GM11168 (cell line): ENCODE measurements at regions not wholly inside any gene's neighbourhood (a gene's known extent, or its start where the extent isn't known, plus 50 kb on each side); places are given as distances from the start of the nearest gene placed in this dataset.
"Not testable (repeated sequence)": the region's sequence is repeated elsewhere in the genome, so short reads cannot be mapped to it uniquely, and the experiment has no call there.

Source experiments
- in situ Hi-C: fragments of 300-500 bp; cut with MboI; formaldehyde crosslinking; loops from one replicate; pipeline ENCODE4 v1.12.0; 2022; ENCODE audit warnings: low sequenced_read_pairs; ENCODE audit not compliant: unreplicated experiment

DNA sequence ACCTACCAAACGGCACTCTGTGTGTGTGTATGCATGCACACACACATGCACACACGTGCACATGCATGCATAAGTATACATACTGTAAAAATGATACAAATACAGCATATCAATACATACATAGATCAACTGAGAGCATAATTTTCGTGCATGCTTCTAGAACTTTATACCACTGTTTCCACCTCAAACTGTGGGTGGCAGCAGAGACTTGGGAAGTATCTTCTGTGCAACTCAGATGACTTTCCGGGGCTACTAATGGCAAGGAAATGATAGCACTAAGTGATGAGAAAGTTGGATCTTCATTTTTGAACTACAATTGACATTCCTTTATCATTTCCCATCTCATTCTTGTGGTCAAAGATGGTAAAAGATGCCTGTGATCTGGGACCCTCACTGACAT, 570.7 kb downstream of the REEP3 start:
- in situ Hi-C loops: no loop called here

DNA sequence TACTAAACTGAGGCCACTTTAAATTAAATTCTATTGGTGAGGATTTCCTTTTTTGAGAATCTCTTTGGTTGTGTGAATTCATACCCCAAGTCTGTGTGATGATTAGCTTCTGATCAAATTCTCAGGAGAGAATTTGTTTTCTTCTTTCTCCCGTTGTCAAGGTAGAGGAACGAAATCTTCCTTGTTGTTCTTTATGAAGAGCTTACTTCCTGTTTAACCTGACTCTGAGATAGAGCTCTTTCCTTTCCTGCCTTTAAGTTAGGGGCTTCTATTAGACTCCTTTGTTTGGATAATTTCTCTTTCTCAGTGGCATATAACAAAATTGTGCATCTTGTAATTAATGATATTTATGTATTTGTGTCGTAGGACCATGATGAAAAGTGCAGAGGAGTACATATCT, 572.1 kb downstream of the REEP3 start:
- in situ Hi-C loops: no loop called here

DNA sequence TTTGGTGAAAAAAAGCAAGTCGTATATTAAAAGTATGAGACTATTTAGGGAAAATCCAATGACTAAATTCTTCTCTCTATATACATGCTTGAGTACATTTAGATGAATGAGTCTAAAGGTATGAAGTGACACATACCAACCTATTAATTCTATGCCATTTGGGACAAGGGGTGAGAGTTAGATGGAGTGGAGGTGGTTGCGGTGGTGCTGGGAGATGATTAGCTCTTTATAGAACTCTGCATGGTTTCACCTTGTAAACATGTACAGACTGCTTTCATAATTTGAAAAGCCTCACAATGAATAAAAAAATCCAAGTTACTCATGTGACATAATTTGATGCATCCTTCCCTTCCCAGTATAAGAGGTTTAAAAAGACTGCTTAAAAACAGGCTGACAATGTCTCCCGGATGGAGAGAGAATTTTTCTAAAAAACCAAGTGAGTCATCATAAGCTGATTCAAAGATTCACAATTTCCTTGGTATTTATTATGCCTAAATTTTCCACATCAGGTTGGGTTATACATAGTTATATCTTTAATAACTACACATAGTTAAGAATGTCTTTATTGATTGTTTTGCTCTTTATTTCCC, 572.8 kb downstream of the REEP3 start:
- in situ Hi-C loops: no loop called here

DNA sequence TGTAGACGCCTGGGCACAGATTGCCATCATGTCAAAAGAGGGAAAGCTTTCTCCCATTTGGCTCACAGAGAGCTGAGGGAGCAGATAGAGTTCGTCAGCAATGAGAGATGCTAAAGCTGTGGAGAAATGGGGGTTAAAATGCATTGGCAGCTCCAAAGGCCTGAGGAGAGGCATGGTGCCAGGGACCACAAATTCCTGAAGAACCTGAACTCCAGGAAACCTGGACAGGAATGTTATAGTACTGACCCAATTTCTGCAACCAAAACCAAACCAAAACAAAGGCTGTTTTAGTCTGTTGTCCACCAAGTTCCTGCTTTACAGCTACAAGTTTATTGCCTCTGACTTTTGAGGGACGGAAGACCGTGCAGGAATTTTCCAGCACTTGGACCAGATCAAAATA, 575.7 kb downstream of the REEP3 start:
- in situ Hi-C loops: no loop called here

DNA sequence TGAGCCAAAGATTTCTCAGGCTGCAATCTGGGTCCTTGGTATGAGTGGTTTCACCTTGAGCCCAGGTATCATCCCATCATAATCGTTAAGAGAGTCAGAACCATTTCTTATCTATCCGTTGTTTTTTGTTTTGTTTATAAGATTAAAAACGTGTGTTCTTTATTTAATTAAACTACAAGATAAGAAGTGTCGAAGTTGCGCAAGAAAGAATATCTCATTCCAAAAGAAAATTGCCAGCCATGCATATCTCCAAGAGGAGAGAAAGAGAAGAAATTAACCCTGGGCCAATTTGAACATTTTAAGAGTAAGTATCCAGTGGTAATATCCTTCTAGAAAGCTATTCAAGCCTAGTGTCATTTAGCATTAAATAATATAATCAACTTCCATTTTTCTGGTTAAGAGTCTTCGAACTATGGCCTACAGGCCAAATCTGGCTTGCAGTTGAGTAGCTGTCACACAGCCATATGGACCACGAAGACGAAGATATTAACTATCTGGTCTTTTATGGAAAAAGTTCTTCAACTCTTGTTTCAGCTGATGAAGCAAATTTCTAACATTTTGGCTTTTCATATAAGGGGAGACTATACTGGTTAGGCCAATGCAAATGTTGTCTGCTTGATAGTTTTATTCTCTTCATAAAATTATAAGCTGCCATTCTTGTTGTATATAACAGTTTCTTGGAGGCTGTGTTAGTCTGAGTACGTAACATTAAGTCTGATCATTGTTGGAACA, 576.4 kb downstream of the REEP3 start:
- in situ Hi-C loops: no loop called here

DNA sequence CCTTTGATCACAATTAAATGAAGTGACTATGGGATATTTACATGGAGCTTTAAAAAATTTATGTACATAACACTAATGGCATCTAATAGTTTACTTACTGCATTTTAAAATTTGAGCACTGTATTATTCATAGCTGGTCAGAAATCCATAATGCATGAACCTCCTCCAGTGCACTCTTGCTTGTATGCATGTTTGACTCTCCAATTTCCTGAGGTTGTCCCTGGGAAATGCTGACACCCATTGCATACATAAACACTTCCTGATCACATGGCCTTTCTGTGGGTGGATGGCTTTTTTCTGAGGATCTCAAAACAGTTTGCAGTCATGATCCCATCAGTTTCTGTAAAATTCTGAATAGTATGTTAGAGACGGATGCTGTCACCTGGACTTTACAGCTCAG, 577.8 kb downstream of the REEP3 start:
- in situ Hi-C loops: no loop called here

DNA sequence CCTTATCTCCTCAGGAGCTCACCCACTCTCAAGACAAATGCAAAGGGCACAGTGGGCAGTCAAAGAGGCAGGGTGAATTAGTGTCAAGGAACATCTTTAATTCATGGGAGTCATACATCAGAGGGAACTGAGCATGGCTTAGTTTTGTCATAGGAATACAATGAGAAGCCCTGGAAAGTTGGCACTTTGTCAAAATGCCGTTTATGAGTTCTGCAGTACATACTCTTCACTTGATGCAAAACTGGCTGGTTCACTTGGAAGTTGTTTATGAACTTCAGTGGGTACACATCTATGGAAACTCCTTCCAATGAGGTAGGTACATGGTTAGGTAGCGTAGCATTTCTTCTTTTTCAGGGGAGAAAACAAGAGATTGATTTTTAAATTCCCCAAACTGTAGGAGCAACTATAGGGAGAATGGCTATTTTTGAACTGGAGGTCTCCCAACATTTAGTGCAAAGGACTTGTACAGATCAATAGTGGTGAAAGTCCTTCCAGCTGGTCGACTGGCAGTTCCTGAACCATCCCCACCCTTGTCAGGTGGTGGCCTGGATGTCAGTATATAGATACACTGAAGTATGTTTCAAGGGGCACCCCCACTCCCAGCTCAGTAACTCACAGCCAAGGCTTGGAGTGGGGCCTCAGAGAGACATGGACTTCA, 580.5 kb downstream of the REEP3 start:
- in situ Hi-C loops: no loop called here

DNA sequence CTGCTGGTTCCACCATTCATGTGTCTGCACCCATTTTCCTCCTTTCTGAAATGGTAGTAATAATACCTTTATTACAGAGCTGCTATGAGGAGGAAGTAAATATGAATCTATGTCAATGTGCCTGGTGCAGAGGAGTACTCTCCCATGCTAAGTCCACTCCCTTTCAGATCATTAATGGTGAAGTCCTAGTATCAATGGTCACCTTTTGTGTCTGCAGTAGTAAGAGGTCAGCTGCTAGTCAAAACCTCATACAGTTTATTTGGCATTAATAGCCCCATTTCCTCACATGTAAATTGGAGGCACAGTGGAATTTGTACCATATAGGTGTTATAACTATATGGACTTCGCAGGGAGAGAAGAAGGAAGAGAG, 581.0 kb downstream of the REEP3 start:
- in situ Hi-C loops: no loop called here

DNA sequence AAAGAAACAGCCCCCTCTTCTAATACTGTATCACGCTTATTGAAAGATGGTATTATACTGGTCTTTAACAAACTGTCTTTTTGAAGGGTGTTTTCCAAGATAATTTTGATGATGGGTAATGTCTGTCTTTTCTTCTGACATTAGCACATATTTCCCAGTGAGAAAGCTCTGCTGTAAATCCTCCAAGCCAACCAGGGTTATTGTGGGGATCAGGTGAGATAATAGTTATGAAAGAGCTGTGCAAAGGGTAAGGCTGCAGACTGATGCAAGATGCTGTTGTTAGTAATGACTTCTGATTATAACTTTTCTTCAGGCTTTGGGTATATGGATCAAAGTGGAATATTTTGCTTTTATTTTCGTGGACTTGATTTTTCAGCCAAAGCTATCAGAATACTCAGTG, 581.7 kb downstream of the REEP3 start:
- in situ Hi-C loops: no loop called here

DNA sequence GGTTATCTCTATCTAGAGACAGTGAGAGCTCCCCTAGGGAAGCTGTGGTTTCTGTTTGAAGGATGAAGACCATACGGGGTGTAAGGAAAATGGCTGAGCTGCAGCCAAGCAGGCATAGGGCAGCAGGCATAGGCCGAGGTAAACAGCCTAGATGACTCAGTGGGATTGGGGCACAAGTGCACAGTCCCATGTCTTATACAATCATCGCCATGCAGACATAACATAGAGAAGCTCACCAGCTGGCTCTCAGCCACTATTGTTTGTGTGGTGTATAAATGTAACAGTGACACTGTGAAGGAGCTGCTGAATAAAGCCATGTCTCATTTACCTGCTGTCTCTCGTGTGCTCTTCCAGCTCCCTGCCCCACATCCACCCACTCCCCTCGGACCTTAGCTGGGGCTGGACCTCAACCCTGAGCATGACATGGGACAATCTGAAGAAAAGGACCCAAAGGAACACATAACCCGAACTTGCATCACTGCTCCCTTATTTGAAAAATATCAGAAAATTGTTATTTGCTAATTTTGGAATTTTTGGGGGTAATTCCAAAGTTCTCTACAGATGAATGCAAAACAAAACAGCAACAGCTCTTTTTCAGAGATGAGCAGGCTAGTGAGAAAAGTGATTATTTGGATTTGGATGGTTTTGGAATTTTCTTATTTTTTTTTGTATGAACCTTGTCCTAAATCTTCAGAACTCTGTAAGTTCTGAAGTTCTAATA, 582.7 kb downstream of the REEP3 start:
- in situ Hi-C loops: no loop called here

DNA sequence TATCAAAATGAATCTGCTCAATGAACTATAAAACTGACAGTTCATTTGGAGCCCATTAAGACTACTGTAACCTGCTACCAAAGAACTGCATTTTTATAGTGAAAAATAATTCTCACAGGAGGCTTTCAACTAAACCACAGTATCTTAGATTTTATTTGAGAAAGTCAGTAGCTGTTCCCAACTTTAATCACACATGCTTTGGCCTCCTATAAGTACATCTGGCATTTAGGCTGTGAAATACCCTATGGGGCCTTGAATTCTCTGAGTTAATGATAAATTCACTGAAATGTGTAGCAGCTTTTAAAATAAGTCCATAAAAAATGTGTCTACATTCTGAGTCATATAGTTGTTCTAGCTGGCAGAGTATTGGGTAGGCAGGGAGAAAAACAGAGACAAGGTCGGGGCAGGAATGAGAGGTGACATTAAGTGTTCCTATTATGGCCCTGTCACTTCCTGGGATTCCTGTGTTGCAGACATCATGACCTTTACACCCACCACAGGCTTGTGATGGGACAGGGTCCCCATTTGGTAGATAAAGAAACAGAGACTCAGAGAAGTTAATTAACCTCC, 588.8 kb downstream of the REEP3 start:
- in situ Hi-C loops: no loop called here

DNA sequence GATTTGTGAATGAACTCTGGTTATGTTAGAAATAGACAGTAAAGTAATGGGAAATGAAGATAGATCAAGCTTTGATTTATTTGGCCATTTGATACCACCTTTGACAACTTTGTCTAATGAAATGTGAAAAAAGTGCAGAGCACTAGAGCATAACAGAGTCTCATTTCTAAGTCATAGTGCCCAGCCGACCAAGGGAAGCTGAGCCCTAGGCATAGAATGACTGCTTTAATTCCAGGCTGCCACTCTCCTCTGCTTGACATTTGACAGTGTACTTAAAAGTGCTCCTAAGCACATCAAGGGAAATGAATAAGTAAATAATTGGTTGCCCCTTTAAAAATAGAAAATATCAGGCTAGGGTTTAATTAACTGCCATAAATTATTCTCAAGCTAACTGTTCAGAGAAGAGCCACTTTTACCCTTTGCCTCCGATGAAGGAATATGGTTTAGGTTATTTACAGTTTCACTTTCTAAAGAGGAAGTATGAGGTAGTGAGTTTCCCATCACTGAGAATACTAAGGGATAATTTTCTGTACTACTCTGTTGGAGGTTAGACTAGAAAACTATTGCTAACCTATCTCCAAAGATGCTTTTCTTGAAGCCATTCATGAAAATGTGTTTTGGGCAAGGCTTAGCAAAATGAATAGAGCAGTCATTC, 591.6 kb downstream of the REEP3 start:
- in situ Hi-C loops: no loop called here

DNA sequence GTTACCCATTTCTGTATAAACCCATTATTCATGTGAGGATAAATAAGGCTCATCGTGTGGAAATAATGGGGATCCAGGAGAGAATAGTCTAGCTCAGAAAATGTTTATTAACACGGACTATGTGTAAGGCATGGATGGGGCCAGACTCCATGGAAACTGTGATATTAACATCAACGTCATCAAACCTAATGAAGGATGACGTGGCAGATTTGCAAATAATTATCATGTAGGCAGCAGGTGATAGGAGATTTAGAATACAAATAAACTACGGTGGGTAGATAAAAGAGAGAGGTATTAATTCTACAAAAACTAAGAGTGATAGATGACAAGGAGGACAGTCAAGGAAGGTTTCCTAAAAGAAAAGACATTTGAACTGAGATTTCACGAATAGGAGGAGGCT, 592.2 kb downstream of the REEP3 start:
- in situ Hi-C loops: no loop called here

DNA sequence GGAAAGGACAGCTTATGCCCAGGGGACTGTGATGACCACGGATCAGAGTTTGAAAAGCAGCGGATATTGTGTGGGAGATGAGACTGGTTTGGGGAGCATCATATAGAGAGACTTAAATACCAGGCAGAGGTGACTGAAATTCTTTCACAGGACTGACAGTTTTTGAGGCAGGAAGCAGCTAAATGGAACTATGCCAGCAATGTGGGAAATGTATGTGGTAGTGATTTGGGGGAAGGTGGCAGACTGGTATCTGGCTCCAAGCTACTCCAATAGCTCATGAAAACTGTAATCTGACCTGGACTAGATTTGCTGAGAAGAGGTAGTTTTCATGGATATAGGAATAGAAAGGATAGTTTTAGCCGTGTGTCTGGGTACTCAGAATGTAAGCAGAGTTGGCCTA, 592.6 kb downstream of the REEP3 start:
- in situ Hi-C loops: no loop called here

DNA sequence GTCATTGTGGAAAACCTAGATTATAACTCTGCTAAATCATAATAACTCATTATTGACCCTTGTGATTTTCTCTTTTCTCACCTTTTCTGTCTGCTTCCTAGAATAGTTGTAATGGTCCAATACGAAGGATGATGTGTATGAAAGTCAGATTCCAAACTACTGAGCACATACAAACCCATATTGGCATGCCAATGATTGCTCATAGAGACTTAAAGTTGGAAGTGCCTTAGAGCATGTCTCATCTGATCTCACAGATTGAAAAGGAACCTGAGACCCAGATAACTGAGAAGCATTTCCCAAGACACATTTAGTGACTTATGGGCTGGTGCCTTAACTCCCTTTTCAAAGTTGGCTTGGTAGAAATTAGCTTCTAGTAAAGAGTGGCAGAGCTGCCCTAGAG, 594.3 kb downstream of the REEP3 start:
- in situ Hi-C loops: no loop called here

DNA sequence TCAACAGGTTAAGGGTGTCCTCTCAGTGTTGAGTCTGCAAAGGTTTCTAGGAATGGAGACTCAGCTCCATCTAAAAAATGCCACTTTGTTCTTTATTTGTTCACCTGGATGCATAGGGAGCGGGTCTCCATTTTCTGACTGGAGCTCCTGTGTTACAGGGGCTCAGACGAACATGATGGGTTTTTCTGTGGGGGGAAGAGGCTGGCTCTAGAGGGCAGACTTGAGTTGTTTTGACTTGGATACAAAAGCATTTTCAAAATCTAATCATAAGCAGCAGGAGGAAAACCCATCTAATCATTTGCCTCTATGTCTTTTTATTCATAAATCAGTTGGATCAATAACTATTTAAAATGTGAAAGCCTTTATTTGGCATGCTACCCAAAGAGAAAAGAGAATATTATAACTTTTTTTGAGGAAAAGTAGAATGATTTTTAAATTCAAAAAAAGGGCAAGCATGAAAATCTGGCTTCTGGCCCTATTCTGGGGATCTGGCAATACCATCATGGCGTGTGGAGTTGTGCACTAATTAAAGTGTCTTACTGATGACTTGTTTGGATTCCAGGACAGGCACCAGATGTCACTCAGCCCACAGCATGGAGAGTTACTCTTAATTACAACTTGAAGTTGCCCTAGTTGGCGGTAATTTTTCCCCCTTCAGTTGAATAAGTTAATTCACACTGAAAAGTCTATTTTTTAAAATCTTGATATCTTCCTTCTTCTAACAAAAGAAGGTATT, 594.9 kb downstream of the REEP3 start:
- in situ Hi-C loops: no loop called here

DNA sequence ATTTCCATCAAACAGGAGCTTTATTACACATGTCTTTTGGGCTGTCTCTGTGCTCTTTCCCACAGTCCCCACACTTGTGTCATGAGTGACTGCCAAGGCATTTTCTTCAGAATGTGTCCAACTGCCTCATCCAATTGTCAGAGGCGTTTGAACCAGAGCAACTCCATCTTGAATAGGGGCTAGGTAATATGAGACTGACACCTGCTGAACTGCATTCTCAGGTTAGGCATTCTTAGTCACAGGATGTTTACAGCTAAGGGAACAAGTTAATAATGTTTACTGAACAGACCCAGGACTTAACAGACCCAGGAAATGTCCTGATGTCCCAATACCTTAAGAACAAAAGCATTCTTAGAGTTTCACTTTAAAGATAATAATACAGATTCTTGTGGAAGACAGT, 595.5 kb downstream of the REEP3 start:
- in situ Hi-C loops: no loop called here

DNA sequence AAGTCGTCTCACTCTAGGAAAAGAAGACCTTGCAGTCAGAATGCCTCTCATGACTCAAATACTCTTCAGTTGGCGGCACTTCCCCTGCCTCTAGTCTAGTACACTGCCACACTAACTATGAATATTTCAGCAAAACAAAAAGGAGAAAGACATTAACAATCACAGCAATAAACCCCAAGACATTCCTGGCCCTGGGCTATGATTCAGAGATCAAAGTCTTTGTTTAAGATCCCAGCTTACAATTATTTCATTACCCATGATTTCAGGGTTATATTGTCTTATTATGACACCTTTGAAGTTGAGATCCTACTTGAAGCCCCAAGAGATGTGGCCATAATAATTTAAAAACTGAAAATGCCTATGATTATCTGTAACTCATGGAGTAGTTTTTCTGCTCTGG, 597.5 kb downstream of the REEP3 start:
- in situ Hi-C loops: no loop called here

DNA sequence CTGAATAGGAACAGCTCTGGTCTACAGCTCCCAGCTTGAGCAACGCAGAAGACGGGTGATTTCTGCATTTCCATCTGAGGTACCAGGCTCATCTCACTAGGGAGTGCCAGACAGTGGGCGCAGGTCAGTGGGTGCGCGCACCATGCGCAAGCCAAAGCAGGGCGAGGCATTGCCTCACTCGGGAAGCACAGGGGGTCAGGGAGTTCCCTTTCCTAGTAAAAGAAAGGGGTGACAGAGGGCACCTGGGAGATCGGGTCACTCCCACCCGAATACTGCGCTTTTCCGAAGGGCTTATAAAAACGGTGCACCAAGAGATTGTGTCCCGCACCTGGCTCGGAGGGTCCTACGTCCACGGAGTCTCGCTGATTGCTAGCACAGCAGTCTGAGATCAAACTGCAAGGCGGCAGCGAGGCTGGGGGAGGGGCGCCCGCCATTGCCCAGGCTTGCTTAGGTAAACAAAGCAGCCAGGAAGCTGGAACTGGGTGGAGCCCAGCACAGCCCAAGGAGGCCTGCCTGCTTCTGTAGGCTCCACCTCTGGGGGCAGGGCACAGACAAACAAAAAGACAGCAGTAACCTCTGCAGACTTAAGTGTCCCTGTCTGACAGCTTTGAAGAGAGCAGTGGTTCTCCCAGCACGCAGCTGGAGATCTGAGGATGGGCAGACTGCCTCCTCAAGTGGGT, 599.2 kb downstream of the REEP3 start:
- in situ Hi-C loops: not testable (repeated sequence)
